C4-2B (cell line): ENCODE measurements at regions not wholly inside any gene's neighbourhood (a gene's known extent, or its start where the extent isn't known, plus 50 kb on each side); places are given as distances from the start of the nearest gene placed in this dataset.

ENCODE experiments used
- CTCF ChIP-seq: fragments of 450-650 bp; conservative IDR thresholded peaks from 2 replicates; pipeline ENCODE4 v1.5.1; 2017; ENCODE audit warnings: mild to moderate bottlenecking
- ZFX ChIP-seq: fragments of 450-650 bp; IDR thresholded peaks from 2 replicates; pipeline ENCODE4 v1.6.1; 2017

- TF ChIP-seq CTCF = no peak
- no peak for TF ChIP-seq ZFX
Measured at GRCh38 chr1:98471633-98472032, 189.9 kb upstream of the SNX7 start.
